ENCODE measurements at regions not wholly inside any gene's neighbourhood (a gene's known extent, or its start where the extent isn't known, plus 50 kb on each side); places are given as distances from the start of the nearest gene placed in this dataset.

- TF ChIP-seq CTCF (IDR thresholded peaks at IDR 0.05) (no peak), POLR2A (IDR thresholded peaks at IDR 0.05) (no peak), EP300 (IDR thresholded peaks at IDR 0.05) (no peak)
Observed at GRCh38 chr2:220704810-220705209, 867.3 kb downstream of the EPHA4 start.
